GM18873 (cell line): ENCODE measurements at regions not wholly inside any gene's neighbourhood (a gene's known extent, or its start where the extent isn't known, plus 50 kb on each side); places are given as distances from the start of the nearest gene placed in this dataset.
"Not testable (repeated sequence)": the region's sequence is repeated elsewhere in the genome, so short reads cannot be mapped to it uniquely, and the experiment has no call there.

ENCODE experiments used
- ATAC-seq: cut with Tn5 transposase; IDR thresholded peaks from one replicate; pipeline ENCODE4 v1.9.1; 2021; ENCODE audit warnings: mild to moderate bottlenecking, moderate library complexity, moderate number of reproducible peaks; ENCODE audit not compliant: unreplicated experiment, low FRiP score

GRCh38 chr1:219863816-219864215 is 64.5 kb downstream of the SLC30A10 start:
- ATAC-seq: not testable (repeated sequence)

GRCh38 chr1:219862366-219862765 is 66.0 kb downstream of the SLC30A10 start:
- ATAC-seq: no peak

GRCh38 chr1:219858980-219859379 is 69.4 kb downstream of the SLC30A10 start:
- ATAC-seq: no peak

GRCh38 chr1:219847215-219847855 is 81.0 kb downstream of the SLC30A10 start:
- ATAC-seq: no peak

- ATAC-seq: not testable (repeated sequence)
Measured at GRCh38 chr1:219839595-219839994, 88.8 kb downstream of the SLC30A10 start.

- no peak for ATAC-seq
Measured at GRCh38 chr1:219837994-219838294, 90.4 kb downstream of the SLC30A10 start.

GRCh38 chr1:219837274-219837993 is 90.9 kb downstream of the SLC30A10 start:
- ATAC-seq: no peak

GRCh38 chr1:219834314-219834917 is 93.9 kb downstream of the SLC30A10 start:
- ATAC-seq: no peak

- ATAC-seq: no peak
Measured at GRCh38 chr1:219833214-219833815, 95.0 kb downstream of the SLC30A10 start.

GRCh38 chr1:219826290-219826689 is 102.1 kb downstream of the SLC30A10 start:
- ATAC-seq: no peak

- no peak for ATAC-seq
Measured at GRCh38 chr1:219825355-219825754, 103.0 kb downstream of the SLC30A10 start.

- ATAC-seq: no peak
Measured at GRCh38 chr1:219824338-219824737, 104.0 kb downstream of the SLC30A10 start.

- no peak for ATAC-seq
Measured at GRCh38 chr1:219820551-219820950, 107.8 kb downstream of the SLC30A10 start.

- no peak for ATAC-seq
Measured at GRCh38 chr1:219817914-219818313, 110.4 kb downstream of the SLC30A10 start.

GRCh38 chr1:219813294-219813693 is 115.1 kb downstream of the SLC30A10 start:
- no peak for ATAC-seq

GRCh38 chr1:219812491-219813203 is 115.7 kb downstream of the SLC30A10 start:
- ATAC-seq: peak; percentile 79

GRCh38 chr1:219812086-219812485 is 116.3 kb downstream of the SLC30A10 start:
- ATAC-seq: no peak

- no peak for ATAC-seq
Measured at GRCh38 chr1:219810451-219810850, 117.9 kb downstream of the SLC30A10 start.

- no peak for ATAC-seq
Measured at GRCh38 chr1:219808790-219809189, 119.6 kb downstream of the SLC30A10 start.

- no peak for ATAC-seq
Measured at GRCh38 chr1:219806642-219807041, 121.7 kb downstream of the SLC30A10 start.

GRCh38 chr1:219806020-219806419 is 122.3 kb downstream of the SLC30A10 start:
- ATAC-seq: no peak
